ENCODE measurements at regions not wholly inside any gene's neighbourhood (a gene's known extent, or its start where the extent isn't known, plus 50 kb on each side); places are given as distances from the start of the nearest gene placed in this dataset.

DNA sequence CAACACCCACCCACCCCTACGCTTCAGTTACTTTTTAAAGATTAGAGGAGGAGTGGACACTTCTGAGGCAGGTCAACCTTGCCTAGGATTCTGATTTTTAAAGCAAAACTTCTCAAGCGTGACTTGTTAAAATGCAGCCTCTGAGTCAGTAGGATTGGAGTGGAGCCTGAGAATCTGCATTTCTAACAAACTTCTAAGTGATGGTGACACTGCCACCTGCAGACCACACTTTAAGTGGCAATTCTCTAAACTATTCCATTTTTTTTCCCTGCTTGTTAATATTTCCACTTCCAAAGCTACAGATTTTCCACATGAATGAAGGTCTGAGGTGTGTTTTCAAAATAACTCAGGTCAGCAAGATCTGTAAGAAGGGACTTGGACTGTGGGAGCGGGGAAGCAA lies 171.1 kb upstream of the CCDC150 start:
- no peak overlapping the region for H3K4me3 ChIP-seq
- no peak overlapping the region for H3K27ac ChIP-seq
- TF ChIP-seq POLR2AphosphoS5 (IDR thresholded peaks at IDR 0.05): no peak
- no peak for TF ChIP-seq POLR2A (IDR thresholded peaks at IDR 0.05)
- no peaks in the 10 kb centered on the region for H3K27me3 ChIP-seq (replicated peaks; ENCODE audit: insufficient read depth)
- no peaks in the 10 kb centered on the region for H3K36me3 ChIP-seq
- 96% methylated on average over 3 of the region's 3 CpGs for WGBS
- intact Hi-C loops (cut with DNase I): no loop called here
- no peaks in the 10 kb centered on the region for H3K9me3 ChIP-seq
- DNase-seq (ENCODE audit: low spot score): no peak
- no peaks in the 10 kb centered on the region for H3K4me1 ChIP-seq (replicated peaks)

GRCh38 chr2:196473617-196474016 lies 165.9 kb upstream of the CCDC150 start:
- TF ChIP-seq POLR2AphosphoS5 (IDR thresholded peaks at IDR 0.05) (no peak), POLR2A (IDR thresholded peaks at IDR 0.05) (no peak)
- TF ChIP-seq, protein P1, sequence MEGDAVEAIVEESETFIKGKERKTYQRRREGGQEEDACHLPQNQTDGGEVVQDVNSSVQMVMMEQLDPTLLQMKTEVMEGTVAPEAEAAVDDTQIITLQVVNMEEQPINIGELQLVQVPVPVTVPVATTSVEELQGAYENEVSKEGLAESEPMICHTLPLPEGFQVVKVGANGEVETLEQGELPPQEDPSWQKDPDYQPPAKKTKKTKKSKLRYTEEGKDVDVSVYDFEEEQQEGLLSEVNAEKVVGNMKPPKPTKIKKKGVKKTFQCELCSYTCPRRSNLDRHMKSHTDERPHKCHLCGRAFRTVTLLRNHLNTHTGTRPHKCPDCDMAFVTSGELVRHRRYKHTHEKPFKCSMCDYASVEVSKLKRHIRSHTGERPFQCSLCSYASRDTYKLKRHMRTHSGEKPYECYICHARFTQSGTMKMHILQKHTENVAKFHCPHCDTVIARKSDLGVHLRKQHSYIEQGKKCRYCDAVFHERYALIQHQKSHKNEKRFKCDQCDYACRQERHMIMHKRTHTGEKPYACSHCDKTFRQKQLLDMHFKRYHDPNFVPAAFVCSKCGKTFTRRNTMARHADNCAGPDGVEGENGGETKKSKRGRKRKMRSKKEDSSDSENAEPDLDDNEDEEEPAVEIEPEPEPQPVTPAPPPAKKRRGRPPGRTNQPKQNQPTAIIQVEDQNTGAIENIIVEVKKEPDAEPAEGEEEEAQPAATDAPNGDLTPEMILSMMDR (IDR thresholded peaks at IDR 0.05): no peak
- intact Hi-C loops (cut with DNase I): no loop called here
- Histone ChIP-seq H3K27me3 (replicated peaks; ENCODE audit: insufficient read depth) (no peaks in the 10 kb centered on the region), H3K36me3 (no peaks in the 10 kb centered on the region), H3K9me3 (no peaks in the 10 kb centered on the region), H3K4me3 (no peak overlapping the region), H3K4me1 (replicated peaks) (no peaks in the 10 kb centered on the region), H3K27ac (no peak overlapping the region)
- no peak for DNase-seq (ENCODE audit: low spot score)
- 27% methylated on average over 3 of the region's 3 CpGs for WGBS

- DNase-seq (ENCODE audit: low spot score): no peak
- no peaks in the 10 kb centered on the region for H3K4me1 ChIP-seq (replicated peaks)
- no peaks in the 10 kb centered on the region for H3K36me3 ChIP-seq
- H3K4me3 ChIP-seq: no peak overlapping the region
- intact Hi-C loops (cut with DNase I): no loop called here
- H3K27me3 ChIP-seq (replicated peaks; ENCODE audit: insufficient read depth): no peaks in the 10 kb centered on the region
- H3K27ac ChIP-seq: no peak overlapping the region
- TF ChIP-seq POLR2AphosphoS5 (IDR thresholded peaks at IDR 0.05) (no peak), POLR2A (IDR thresholded peaks at IDR 0.05) (no peak)
- TF ChIP-seq, protein P1 (IDR thresholded peaks at IDR 0.05): no peak
- WGBS: 88% methylated on average over 3 of the region's 3 CpGs
- no peaks in the 10 kb centered on the region for H3K9me3 ChIP-seq
These were observed 163.9 kb upstream of the CCDC150 start for GRCh38 chr2:196475611-196476010.

DNA sequence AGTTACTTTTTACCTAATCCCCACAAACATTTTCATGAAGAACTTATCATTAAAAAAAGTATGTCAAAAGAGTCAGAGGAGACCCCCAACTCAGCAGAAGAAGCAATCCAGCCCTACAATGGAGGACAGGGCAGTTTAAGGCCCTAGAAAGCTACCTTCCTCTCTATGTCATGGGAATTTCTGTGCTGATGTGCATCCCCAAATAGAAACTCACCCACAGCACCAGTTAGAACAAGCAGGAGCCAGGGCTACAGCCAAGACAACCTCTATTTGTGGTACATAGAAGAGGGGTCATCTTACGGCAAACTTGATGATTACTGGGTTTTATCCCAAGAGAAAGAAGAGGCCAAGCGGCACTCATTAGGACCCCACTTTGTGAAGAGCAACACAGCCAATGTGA lies 160.9 kb upstream of the CCDC150 start:
- no peak for TF ChIP-seq POLR2A (IDR thresholded peaks at IDR 0.05)
- TF ChIP-seq, protein P1 (IDR thresholded peaks at IDR 0.05): no peak
- no peak for TF ChIP-seq POLR2AphosphoS5 (IDR thresholded peaks at IDR 0.05)
- H3K9me3 ChIP-seq: no peaks in the 10 kb centered on the region
- intact Hi-C loops (cut with DNase I): no loop called here
- no peaks in the 10 kb centered on the region for H3K4me1 ChIP-seq (replicated peaks)
- no peak for DNase-seq (ENCODE audit: low spot score)
- WGBS: 98% methylated on average over 2 of the region's 2 CpGs
- no peak overlapping the region for H3K27ac ChIP-seq
- H3K36me3 ChIP-seq: no peaks in the 10 kb centered on the region
- H3K27me3 ChIP-seq (replicated peaks; ENCODE audit: insufficient read depth): no peaks in the 10 kb centered on the region
- H3K4me3 ChIP-seq: no peak overlapping the region

DNA sequence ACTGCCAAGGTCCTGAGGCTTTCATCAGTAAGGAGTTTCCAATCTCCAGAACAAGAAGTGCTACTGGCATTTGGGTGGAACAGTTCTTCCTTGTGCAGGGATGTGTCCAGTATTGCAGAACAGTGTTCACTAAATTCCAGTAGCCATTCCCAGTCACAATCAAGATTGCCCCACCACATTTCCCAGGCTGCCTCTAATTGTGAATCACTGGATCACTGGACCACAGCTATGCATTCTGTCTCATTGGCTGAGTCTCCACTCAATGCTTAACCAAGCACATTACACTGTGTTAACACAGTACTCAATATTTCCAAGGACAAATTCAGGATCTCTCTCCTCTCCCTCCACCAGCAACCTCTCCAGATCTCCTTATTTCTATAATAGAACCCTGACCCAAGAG lies 160.2 kb upstream of the CCDC150 start:
- no peaks in the 10 kb centered on the region for H3K36me3 ChIP-seq
- H3K9me3 ChIP-seq: no peaks in the 10 kb centered on the region
- TF ChIP-seq POLR2A (IDR thresholded peaks at IDR 0.05): no peak
- no peak for TF ChIP-seq POLR2AphosphoS5 (IDR thresholded peaks at IDR 0.05)
- TF ChIP-seq, protein P1 (IDR thresholded peaks at IDR 0.05): no peak
- DNase-seq (ENCODE audit: low spot score): no peak
- intact Hi-C loops (cut with DNase I): no loop called here
- H3K4me3 ChIP-seq: no peak overlapping the region
- H3K27me3 ChIP-seq (replicated peaks; ENCODE audit: insufficient read depth): no peaks in the 10 kb centered on the region
- no peak overlapping the region for H3K27ac ChIP-seq
- no peaks in the 10 kb centered on the region for H3K4me1 ChIP-seq (replicated peaks)
